Tibial nerve (tissue), 4 donors: ENCODE measurements at regions not wholly inside any gene's neighbourhood (a gene's known extent, or its start where the extent isn't known, plus 50 kb on each side); places are given as distances from the start of the nearest gene placed in this dataset.

Experiments used
- DNase-seq, 2 donors: peaks; one replicate each; pipeline ENCODE4 v3.0.0-alpha.2; 2019; ENCODE audit warnings: low spot score in 2 of 2
- H3K27ac ChIP-seq, 4 donors: fragments of 200-600 bp; sonication (generic) in 3 of 4; one replicate each; pipeline ENCODE4 v1.5.1; 2017 to 2019; ENCODE audit warnings: mild to moderate bottlenecking in 1 of 4
- H3K27me3 ChIP-seq, 2 donors: fragments of 200-600 bp; sonication (generic) in 1 of 2; one replicate each; pipeline versions ENCODE4 v1.5.1 to v1.6.0; 2017 to 2019
- H3K36me3 ChIP-seq, 3 donors: fragments of 200-600 bp; sonication (generic); one replicate each; pipeline ENCODE4 v1.5.1; 2018 to 2019
- H3K4me1 ChIP-seq, 4 donors: fragments of 200-600 bp; sonication (generic) in 3 of 4; one replicate each; pipeline ENCODE4 v1.5.1; 2017 to 2019
- H3K4me3 ChIP-seq, 4 donors: fragments of 200-600 bp; sonication (generic) in 3 of 4; one replicate each; pipeline ENCODE4 v1.5.1; 2017 to 2019; ENCODE audit warnings: mild to moderate bottlenecking in 1 of 4, moderate library complexity in 1 of 4
- H3K9me3 ChIP-seq, 4 donors: fragments of 200-600 bp; sonication (generic) in 3 of 4; one replicate each; pipeline ENCODE4 v1.5.1; 2017 to 2019
- CTCF ChIP-seq, 5 experiments: fragments of 200-600 bp in 3 of 5; fragments of 450-650 bp in 2 of 5; sonication (generic) in 3 of 5; IDR thresholded peaks; one replicate each; pipeline ENCODE4 v1.5.1; 2016 to 2019; ENCODE audit warnings: antibody characterized with exemption in 5 of 5, mild to moderate bottlenecking in 3 of 5, moderate library complexity in 2 of 5
- EP300 ChIP-seq, 2 donors: sonication (generic); formaldehyde crosslinking; IDR thresholded peaks; one replicate each; pipeline ENCODE4 v1.6.1; 2017; ENCODE audit warnings: antibody characterized with exemption in 2 of 2, mild to moderate bottlenecking in 1 of 2
- POLR2A ChIP-seq, 2 donors: fragments of 450-650 bp; IDR thresholded peaks; one replicate each; pipeline ENCODE4 v1.6.1; 2017; ENCODE audit warnings: antibody characterized with exemption in 2 of 2, mild to moderate bottlenecking in 2 of 2, moderate library complexity in 2 of 2
- WGBS, 2 donors: methylation state at CpG; one replicate each; pipeline ENCODE4 v1.1.5; 2018; 5-methylcytosine and 5-hydroxymethylcytosine counted together

GRCh38 chr18:28725876-28726275, 548.9 kb upstream of the CDH2 start:
- DNase-seq = no peak
- no peak overlapping the region for H3K27ac ChIP-seq
- no peaks in the 10 kb centered on the region for H3K4me1 ChIP-seq
- H3K9me3 ChIP-seq = no peaks in the 10 kb centered on the region
- no peaks in the 10 kb centered on the region for H3K36me3 ChIP-seq
- no peaks in the 10 kb centered on the region for H3K27me3 ChIP-seq
- no peak for TF ChIP-seq CTCF (IDR thresholded peaks at IDR 0.05)
- TF ChIP-seq EP300 (IDR thresholded peaks at IDR 0.05) = no peak
- no peak for TF ChIP-seq POLR2A (IDR thresholded peaks at IDR 0.05)
- H3K4me3 ChIP-seq = no peak overlapping the region
- WGBS, 2 donors = 86 to 90% methylated on average over 2 of the region's 2 CpGs

GRCh38 chr18:28723506-28723905, 546.6 kb upstream of the CDH2 start:
- WGBS, 2 donors = 93 to 95% methylated on average over 2 of the region's 2 CpGs
- DNase-seq = no peak
- no peaks in the 10 kb centered on the region for H3K36me3 ChIP-seq
- no peaks in the 10 kb centered on the region for H3K4me1 ChIP-seq
- no peak overlapping the region for H3K27ac ChIP-seq
- no peaks in the 10 kb centered on the region for H3K27me3 ChIP-seq
- no peak overlapping the region for H3K4me3 ChIP-seq
- TF ChIP-seq POLR2A (IDR thresholded peaks at IDR 0.05) = no peak
- no peak for TF ChIP-seq CTCF (IDR thresholded peaks at IDR 0.05)
- no peak for TF ChIP-seq EP300 (IDR thresholded peaks at IDR 0.05)
- no peaks in the 10 kb centered on the region for H3K9me3 ChIP-seq

- Histone ChIP-seq H3K4me3 (no peak overlapping the region), H3K27me3 (no peaks in the 10 kb centered on the region), H3K4me1 (no peaks in the 10 kb centered on the region), H3K36me3 (no peaks in the 10 kb centered on the region), H3K9me3 (no peaks in the 10 kb centered on the region), H3K27ac (no peak overlapping the region)
- DNase-seq = no peak
- TF ChIP-seq CTCF (IDR thresholded peaks at IDR 0.05) (no peak), POLR2A (IDR thresholded peaks at IDR 0.05) (no peak), EP300 (IDR thresholded peaks at IDR 0.05) (no peak)
These were observed 541.8 kb upstream of the CDH2 start for GRCh38 chr18:28718696-28719095.

- H3K9me3 ChIP-seq = no peaks in the 10 kb centered on the region
- no peaks in the 10 kb centered on the region for H3K4me1 ChIP-seq
- 28 to 54% methylated on average over 1 of the region's 1 CpG for WGBS, 2 donors
- H3K27me3 ChIP-seq = no peaks in the 10 kb centered on the region
- TF ChIP-seq EP300 (IDR thresholded peaks at IDR 0.05) (no peak), POLR2A (IDR thresholded peaks at IDR 0.05) (no peak), CTCF (IDR thresholded peaks at IDR 0.05) (no peak)
- no peak overlapping the region for H3K27ac ChIP-seq
- no peak for DNase-seq
- no peaks in the 10 kb centered on the region for H3K36me3 ChIP-seq
- no peak overlapping the region for H3K4me3 ChIP-seq
These were observed 539.4 kb upstream of the CDH2 start for GRCh38 chr18:28716338-28716737.

GRCh38 chr18:28715206-28715605, 538.3 kb upstream of the CDH2 start:
- Histone ChIP-seq H3K27me3 (no peaks in the 10 kb centered on the region), H3K4me3 (no peak overlapping the region), H3K4me1 (no peaks in the 10 kb centered on the region), H3K9me3 (no peaks in the 10 kb centered on the region), H3K36me3 (no peaks in the 10 kb centered on the region), H3K27ac (no peak overlapping the region)
- WGBS, 2 donors = 90 to 96% methylated on average over 1 of the region's 1 CpG
- no peak for TF ChIP-seq POLR2A (IDR thresholded peaks at IDR 0.05)
- TF ChIP-seq EP300 (IDR thresholded peaks at IDR 0.05) = no peak
- TF ChIP-seq CTCF (IDR thresholded peaks at IDR 0.05) = no peak
- no peak for DNase-seq
